Activated CD8-positive, alpha-beta T cell treated with anti-CD3 and anti-CD28 coated beads for 36 hours (primary cell): ENCODE measurements at regions not wholly inside any gene's neighbourhood (a gene's known extent, or its start where the extent isn't known, plus 50 kb on each side); places are given as distances from the start of the nearest gene placed in this dataset.

ENCODE experiments used
- ATAC-seq: fragments of 200-7000 bp; cut with Tn5 transposase; one replicate; pipeline ENCODE4 v1.10.0; 2021; ENCODE audit warnings: mild to moderate bottlenecking, moderate library complexity
- CTCF ChIA-PET: fragments of 350-600 bp; sonication (Branson Sonifier 250); formaldehyde crosslinking; loops from one replicate; lab custom pipeline; 2021; ENCODE audit warnings: antibody characterized with exemption; lab: Charles Lee
- POLR2A ChIA-PET: fragments of 350-600 bp; sonication (Branson Sonifier 250); formaldehyde crosslinking; loops from one replicate; lab custom pipeline; 2021; ENCODE audit warnings: antibody characterized with exemption; lab: Charles Lee
- DNase-seq: peaks from one replicate; pipeline ENCODE4 v3.0.0-alpha.2; 2020
- H3K27ac Mint-ChIP-seq: one replicate; pipeline ENCODE4 v1.8.0; 2021; ENCODE audit warnings: mild to moderate bottlenecking, mixed read lengths
- H3K27me3 Mint-ChIP-seq: one replicate; pipeline ENCODE4 v1.8.0; 2021; ENCODE audit warnings: mixed read lengths
- H3K36me3 Mint-ChIP-seq: one replicate; pipeline ENCODE4 v1.8.0; 2021; ENCODE audit warnings: low read depth, mixed read lengths
- H3K4me1 Mint-ChIP-seq: one replicate; pipeline ENCODE4 v1.8.0; 2021; ENCODE audit warnings: low read depth, mixed read lengths
- H3K4me3 Mint-ChIP-seq: one replicate; pipeline ENCODE4 v1.8.0; 2021; ENCODE audit warnings: mild to moderate bottlenecking, moderate library complexity, mixed read lengths
- H3K9me3 Mint-ChIP-seq: one replicate; pipeline ENCODE4 v1.8.0; 2021; ENCODE audit warnings: mixed read lengths
- intact Hi-C: fragments of 100-400 bp; cut with micrococcal nuclease; formaldehyde crosslinking; loops from one replicate; pipeline ENCODE4 v1.10.0; 2022
- TF ChIP-seq, protein P1 (sequence below): fragments of 200-600 bp; IDR thresholded peaks from one replicate; pipeline ENCODE4 v1.8.0; 2022; ENCODE audit warnings: antibody characterized with exemption, mild to moderate bottlenecking

DNA sequence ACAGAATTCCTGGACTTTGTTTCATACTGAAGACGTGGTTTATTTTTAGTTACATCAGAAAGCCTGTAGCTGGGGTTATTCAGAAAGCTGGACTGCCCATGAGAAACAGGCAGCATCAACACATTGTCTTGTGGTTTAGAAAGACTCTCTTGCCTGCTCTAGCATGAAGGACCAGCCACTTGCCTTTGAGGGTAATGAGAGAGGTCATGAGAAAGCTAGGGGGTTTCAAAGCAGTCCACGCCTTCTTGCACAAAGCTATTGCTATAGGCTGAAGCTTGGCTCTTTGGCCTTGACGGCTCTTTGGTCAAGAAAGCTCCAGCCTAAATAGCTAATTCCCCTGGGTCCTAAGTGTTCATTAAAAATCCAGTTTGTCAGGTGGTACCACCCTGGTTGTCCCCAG, 208.1 kb downstream of the PRDM2 start:
- Mint-ChIP-seq H3K27me3 (peaks cover 2% of the 10 kb centered on the region), H3K4me1 (no peaks in the 10 kb centered on the region), H3K4me3 (no peak overlapping the region), H3K36me3 (no peaks in the 10 kb centered on the region), H3K9me3 (peaks cover 2% of the 10 kb centered on the region), H3K27ac (no peak overlapping the region)
- TF ChIP-seq, protein P1, sequence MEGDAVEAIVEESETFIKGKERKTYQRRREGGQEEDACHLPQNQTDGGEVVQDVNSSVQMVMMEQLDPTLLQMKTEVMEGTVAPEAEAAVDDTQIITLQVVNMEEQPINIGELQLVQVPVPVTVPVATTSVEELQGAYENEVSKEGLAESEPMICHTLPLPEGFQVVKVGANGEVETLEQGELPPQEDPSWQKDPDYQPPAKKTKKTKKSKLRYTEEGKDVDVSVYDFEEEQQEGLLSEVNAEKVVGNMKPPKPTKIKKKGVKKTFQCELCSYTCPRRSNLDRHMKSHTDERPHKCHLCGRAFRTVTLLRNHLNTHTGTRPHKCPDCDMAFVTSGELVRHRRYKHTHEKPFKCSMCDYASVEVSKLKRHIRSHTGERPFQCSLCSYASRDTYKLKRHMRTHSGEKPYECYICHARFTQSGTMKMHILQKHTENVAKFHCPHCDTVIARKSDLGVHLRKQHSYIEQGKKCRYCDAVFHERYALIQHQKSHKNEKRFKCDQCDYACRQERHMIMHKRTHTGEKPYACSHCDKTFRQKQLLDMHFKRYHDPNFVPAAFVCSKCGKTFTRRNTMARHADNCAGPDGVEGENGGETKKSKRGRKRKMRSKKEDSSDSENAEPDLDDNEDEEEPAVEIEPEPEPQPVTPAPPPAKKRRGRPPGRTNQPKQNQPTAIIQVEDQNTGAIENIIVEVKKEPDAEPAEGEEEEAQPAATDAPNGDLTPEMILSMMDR, result no peak
- POLR2A ChIA-PET, result no interaction called here
- no peak for ATAC-seq
- CTCF ChIA-PET, result no interaction called here
- intact Hi-C loops, result no loop called here
- DNase-seq, result no peak

DNA sequence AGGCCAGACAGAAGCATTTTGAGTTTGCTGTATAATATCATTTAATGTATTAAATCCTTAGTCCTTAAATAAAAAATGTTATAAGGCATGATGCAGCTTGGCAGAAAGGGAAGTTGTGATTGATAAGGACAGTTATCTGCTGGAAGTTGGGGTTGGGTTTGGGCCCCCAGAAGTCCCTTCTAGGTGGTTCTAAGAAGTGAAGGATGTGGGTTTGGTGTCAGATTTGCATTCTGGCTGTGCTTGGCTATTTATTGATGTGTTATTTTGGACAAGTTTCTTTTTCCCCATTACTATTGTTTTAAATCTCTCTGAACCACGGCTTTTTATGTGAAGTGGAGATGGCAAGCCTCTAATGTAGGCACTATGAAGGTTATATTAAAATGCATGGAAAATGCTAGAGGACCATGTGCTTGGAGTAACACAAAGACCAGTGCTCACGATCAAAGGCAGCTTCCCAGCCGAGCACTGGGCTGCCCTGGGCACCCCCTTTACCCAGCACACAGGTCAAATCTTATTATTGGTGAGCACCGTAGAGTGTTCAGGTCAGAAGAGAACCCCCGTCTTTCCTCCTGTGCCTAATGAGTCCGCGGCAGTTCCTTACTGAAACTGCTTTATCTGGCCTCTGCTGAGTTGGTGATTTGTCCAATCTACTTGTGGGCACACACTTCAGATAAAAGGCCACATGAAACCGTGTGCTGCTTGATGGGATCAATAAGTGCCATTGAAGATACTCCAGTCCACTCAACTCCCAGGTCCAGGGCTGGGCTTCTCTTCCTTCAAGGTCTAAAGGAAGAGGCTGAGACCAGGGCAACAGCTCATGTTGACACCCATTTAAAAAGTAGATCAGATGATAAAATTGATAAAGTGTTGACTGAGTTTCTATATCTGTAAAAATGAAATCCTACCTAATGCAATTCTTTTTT, 212.0 kb downstream of the PRDM2 start:
- no peaks in the 10 kb centered on the region for H3K36me3 Mint-ChIP-seq
- no peak overlapping the region for H3K27ac Mint-ChIP-seq
- H3K9me3 Mint-ChIP-seq, result no peaks in the 10 kb centered on the region
- intact Hi-C loops, result no loop called here
- no peaks in the 10 kb centered on the region for H3K4me1 Mint-ChIP-seq
- no peak for DNase-seq
- ChIA-PET POLR2A (no interaction called here), CTCF (no interaction called here)
- peaks cover 2% of the 10 kb centered on the region for H3K27me3 Mint-ChIP-seq
- TF ChIP-seq, protein P1, result no peak
- no peak for ATAC-seq
- H3K4me3 Mint-ChIP-seq, result no peak overlapping the region

DNA sequence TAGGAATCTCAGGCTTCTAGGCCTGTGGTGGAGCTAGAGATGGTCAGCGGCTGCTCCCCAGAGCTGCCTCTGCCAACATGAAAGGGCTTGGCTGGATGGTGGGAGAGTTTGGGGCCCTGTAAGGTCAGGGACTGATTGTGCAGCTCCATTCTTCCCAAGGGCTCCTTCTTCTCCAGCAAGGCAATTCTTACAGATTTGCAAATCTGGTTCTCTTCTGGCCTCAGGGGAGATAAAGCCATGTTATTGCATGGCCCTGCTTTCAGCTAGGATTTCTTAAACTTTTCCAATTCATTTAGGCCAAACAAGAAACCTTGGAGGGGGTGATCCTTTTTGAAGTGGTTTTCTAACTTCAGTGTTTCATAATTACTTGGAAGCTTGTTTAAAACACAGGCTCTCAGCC, 213.4 kb downstream of the PRDM2 start:
- ATAC-seq, result no peak
- no peak for DNase-seq
- H3K27me3 Mint-ChIP-seq, result peaks cover 2% of the 10 kb centered on the region
- no peaks in the 10 kb centered on the region for H3K9me3 Mint-ChIP-seq
- ChIA-PET POLR2A (no interaction called here), CTCF (no interaction called here)
- no peaks in the 10 kb centered on the region for H3K36me3 Mint-ChIP-seq
- H3K4me3 Mint-ChIP-seq, result no peak overlapping the region
- no peak overlapping the region for H3K27ac Mint-ChIP-seq
- intact Hi-C loops, result no loop called here
- no peaks in the 10 kb centered on the region for H3K4me1 Mint-ChIP-seq
- TF ChIP-seq, protein P1, result no peak

DNA sequence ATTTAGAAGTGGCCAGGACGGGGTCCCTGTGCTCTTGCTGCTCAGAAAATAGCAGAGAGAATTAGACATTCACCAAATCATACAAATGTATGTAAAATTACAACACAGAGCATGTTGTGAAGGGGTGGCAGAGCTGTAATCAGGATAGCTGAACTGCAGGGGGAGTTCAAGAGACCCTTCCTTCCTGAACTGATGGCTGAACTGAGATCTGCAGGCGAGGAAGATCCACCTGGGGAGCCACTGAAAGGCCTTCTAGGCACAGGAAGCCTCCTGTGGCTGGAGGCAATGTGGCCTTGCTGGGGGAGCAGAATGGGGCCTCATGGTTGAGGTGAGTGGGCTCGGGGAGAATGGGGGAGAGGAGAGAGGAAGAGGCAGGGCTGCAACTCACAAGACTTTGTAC, 216.5 kb downstream of the PRDM2 start:
- peaks cover 4% of the 10 kb centered on the region for H3K27me3 Mint-ChIP-seq
- no peaks in the 10 kb centered on the region for H3K9me3 Mint-ChIP-seq
- no peaks in the 10 kb centered on the region for H3K36me3 Mint-ChIP-seq
- DNase-seq (no peak), ATAC-seq (no peak)
- H3K27ac Mint-ChIP-seq, result no peak overlapping the region
- ChIA-PET POLR2A (no interaction called here), CTCF (no interaction called here)
- intact Hi-C loops, result no loop called here
- no peak overlapping the region for H3K4me3 Mint-ChIP-seq
- no peaks in the 10 kb centered on the region for H3K4me1 Mint-ChIP-seq
- TF ChIP-seq, protein P1, result no peak

DNA sequence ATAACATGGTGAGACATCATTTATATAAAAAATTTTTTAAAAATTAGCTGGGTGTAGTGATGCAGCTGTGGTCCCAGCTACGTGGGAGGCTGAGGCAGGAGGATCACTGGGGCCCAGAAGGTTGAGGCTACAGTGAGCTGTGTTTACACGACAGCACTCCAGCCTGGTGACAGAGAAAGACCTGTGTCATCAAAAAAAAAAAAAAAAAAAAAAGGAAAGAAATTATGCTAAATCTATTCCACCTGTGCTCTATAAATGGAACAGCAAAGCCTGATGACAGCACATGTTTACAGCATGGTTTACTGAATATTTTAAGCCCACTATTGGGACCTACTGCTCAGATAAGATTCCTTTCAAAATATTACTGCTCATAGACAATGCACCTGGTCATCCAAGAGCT, 217.6 kb downstream of the PRDM2 start:
- CTCF ChIA-PET, result interaction anchor here (0.8 kb wide), 1 partner anchor 10 kb away, joined by 3 read pairs; no protein-coding TSS in a partner anchor
- no peak overlapping the region for H3K27ac Mint-ChIP-seq
- no peaks in the 10 kb centered on the region for H3K4me1 Mint-ChIP-seq
- DNase-seq (no peak), ATAC-seq (no peak)
- H3K27me3 Mint-ChIP-seq, result peaks cover 4% of the 10 kb centered on the region
- TF ChIP-seq, protein P1, result no peak
- intact Hi-C loops, result no loop called here
- no peaks in the 10 kb centered on the region for H3K9me3 Mint-ChIP-seq
- no peak overlapping the region for H3K4me3 Mint-ChIP-seq
- POLR2A ChIA-PET, result no interaction called here
- no peaks in the 10 kb centered on the region for H3K36me3 Mint-ChIP-seq
